Stimulated activated CD4-positive, alpha-beta T cell treated with anti-CD3 and anti-CD28 coated beads, Interleukin-1b, Interleukin-23, amount 100 ng/mL, for 24 hours (primary cell): ENCODE measurements at regions not wholly inside any gene's neighbourhood (a gene's known extent, or its start where the extent isn't known, plus 50 kb on each side); places are given as distances from the start of the nearest gene placed in this dataset.

ENCODE experiments used
- DNase-seq, 4 experiments: peaks; one replicate each; pipeline ENCODE4 v3.0.0-alpha.2; 2020; ENCODE audit warnings: low read depth in 4 of 4, low spot score in 1 of 4

- DNase-seq, result peak in 3 of 4 experiments; percentile 19 to 41 (median 25)
Measured at GRCh38 chr6:138692058-138692977, 81.3 kb upstream of the CCDC28A start.

GRCh38 chr6:138692978-138693909 is 80.3 kb upstream of the CCDC28A start:
- no peak for DNase-seq

DNA sequence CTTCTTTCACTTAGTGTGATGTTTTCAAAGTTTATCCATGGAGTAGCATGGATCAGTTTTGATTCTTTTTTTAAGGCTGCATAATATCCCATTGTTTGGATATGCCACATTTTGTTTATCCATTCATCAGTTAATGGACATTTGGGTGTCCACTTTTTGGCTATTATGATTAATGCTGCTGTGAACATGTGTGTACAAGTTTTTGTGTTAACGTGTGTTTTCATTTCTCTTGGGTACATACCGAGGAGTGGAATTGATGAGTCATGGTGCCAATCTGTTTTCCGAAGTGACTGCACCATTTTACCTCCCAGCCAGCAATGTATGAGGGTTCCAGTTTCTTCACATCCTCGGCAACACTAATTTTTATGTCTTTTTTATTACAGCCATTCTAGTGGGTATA is 78.4 kb upstream of the CCDC28A start:
- DNase-seq, result no peak

GRCh38 chr6:138714493-138714892 is 59.1 kb upstream of the CCDC28A start:
- no peak for DNase-seq

- no peak for DNase-seq
Measured at GRCh38 chr6:138716013-138716412, 57.6 kb upstream of the CCDC28A start.

- DNase-seq, result no peak
Measured at GRCh38 chr6:138716971-138717665, 56.5 kb upstream of the CCDC28A start.

GRCh38 chr6:138719011-138719635 is 54.4 kb upstream of the CCDC28A start:
- no peak for DNase-seq

DNA sequence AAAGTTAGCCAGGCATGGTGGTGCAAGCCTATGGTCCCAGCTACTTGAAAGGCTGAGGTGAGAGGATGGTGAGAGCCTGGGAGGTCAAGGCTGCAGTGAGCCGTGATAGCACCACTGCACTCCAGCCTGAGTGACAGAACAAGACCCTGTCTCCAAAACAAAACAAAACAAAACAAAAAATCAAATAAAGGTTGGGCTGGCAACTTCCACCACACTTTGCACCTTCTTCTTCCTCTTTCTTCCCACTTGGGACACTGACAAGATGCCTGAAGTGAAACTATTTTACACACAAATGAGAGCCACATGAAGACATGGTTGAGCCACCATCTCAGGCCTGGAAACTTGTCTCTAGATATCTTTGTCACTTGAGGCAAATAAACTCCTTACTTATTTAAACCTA is 53.8 kb upstream of the CCDC28A start:
- no peak for DNase-seq

DNA sequence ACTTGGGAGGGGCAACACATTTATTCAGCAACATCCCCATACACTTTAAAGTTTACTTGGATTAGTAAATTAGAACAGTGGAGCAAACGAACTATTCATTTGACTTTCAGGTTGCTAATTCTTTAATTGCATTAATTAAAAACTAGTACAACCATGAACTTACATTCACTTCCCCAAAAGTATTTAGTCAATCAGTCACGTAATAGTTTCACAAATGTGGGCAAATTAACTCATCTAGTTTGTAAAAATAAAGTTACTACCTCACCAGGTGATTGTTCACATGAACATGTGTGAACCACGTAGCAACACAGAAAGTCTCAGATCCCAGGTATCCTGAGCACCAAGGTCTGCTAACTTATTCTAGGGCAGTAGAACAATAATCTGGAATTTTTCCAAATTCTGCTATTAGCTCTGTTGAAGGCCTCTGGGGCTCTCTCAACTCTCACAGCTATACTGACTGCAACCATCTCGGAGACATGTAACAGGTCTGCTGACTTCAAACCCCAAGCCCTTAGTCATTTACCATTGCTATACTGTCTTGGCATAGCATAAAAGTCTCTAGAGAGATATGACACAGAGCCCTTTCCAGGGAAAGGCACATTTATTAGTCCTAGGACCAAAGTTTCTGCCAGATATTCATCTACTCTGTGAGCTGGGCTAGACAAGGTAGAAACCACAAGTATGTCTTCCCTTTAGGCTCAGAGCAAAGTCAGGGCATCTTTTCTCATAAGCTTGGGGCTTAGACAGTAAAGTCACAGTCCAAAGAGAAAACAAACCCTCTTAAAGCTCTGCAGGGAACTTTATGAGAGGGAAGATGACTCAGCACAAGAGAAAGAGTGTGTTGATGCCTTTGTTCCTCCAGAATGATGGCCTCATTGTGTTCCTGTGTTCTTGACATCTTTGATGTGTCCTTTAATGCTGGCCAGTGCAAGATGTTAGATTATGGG is 50.9 kb upstream of the CCDC28A start:
- DNase-seq, result no peak
